HG02870 (cell line): ENCODE measurements at regions not wholly inside any gene's neighbourhood (a gene's known extent, or its start where the extent isn't known, plus 50 kb on each side); places are given as distances from the start of the nearest gene placed in this dataset.
"Not testable (repeated sequence)": the region's sequence is repeated elsewhere in the genome, so short reads cannot be mapped to it uniquely, and the experiment has no call there.

Experiments
- ATAC-seq: cut with Tn5 transposase; IDR thresholded peaks from one replicate; pipeline ENCODE4 v1.9.1; 2021; ENCODE audit warnings: mild to moderate bottlenecking, moderate library complexity; ENCODE audit not compliant: unreplicated experiment

- ATAC-seq: no peak
These were observed 644.9 kb upstream of the DPPA4 start for GRCh38 chr3:109982201-109982600.

GRCh38 chr3:109984976-109985375 lies 647.6 kb upstream of the DPPA4 start:
- ATAC-seq: no peak

GRCh38 chr3:109985943-109986555 lies 648.7 kb upstream of the DPPA4 start:
- no peak for ATAC-seq

- no peak for ATAC-seq
These were observed 657.5 kb upstream of the DPPA4 start for GRCh38 chr3:109994853-109995252.

GRCh38 chr3:109995377-109995776 lies 658.0 kb upstream of the DPPA4 start:
- ATAC-seq: no peak

GRCh38 chr3:110001905-110002304 lies 664.6 kb upstream of the DPPA4 start:
- ATAC-seq: not testable (repeated sequence)

GRCh38 chr3:110006913-110007312 lies 669.6 kb upstream of the DPPA4 start:
- no peak for ATAC-seq

GRCh38 chr3:110015231-110015963 lies 678.1 kb upstream of the DPPA4 start:
- no peak for ATAC-seq

- no peak for ATAC-seq
These were observed 679.0 kb upstream of the DPPA4 start for GRCh38 chr3:110016235-110016815.

GRCh38 chr3:110017304-110017703 lies 680.0 kb upstream of the DPPA4 start:
- no peak for ATAC-seq

GRCh38 chr3:110021659-110022058 lies 684.3 kb upstream of the DPPA4 start:
- ATAC-seq: no peak

GRCh38 chr3:110023022-110023421 lies 685.7 kb upstream of the DPPA4 start:
- ATAC-seq: not testable (repeated sequence)

- no peak for ATAC-seq
These were observed 689.1 kb upstream of the DPPA4 start for GRCh38 chr3:110026421-110026820.

- ATAC-seq: no peak
These were observed 690.2 kb upstream of the DPPA4 start for GRCh38 chr3:110027446-110028080.

- ATAC-seq: no peak
These were observed 694.6 kb upstream of the DPPA4 start for GRCh38 chr3:110031975-110032374.

GRCh38 chr3:110059431-110059830 lies 722.1 kb upstream of the DPPA4 start:
- ATAC-seq: no peak

- no peak for ATAC-seq
These were observed 725.4 kb upstream of the DPPA4 start for GRCh38 chr3:110062716-110063115.

GRCh38 chr3:110063178-110063577 lies 725.8 kb upstream of the DPPA4 start:
- no peak for ATAC-seq

GRCh38 chr3:110066206-110066605 lies 728.9 kb upstream of the DPPA4 start:
- ATAC-seq: no peak

GRCh38 chr3:110067527-110067926 lies 730.2 kb upstream of the DPPA4 start:
- no peak for ATAC-seq

- no peak for ATAC-seq
These were observed 732.4 kb upstream of the DPPA4 start for GRCh38 chr3:110069761-110070160.
